RWPE1 (cell line): ENCODE measurements at regions not wholly inside any gene's neighbourhood (a gene's known extent, or its start where the extent isn't known, plus 50 kb on each side); places are given as distances from the start of the nearest gene placed in this dataset.

Source experiments
- CTCF ChIA-PET: fragments of 350-600 bp; sonication (Branson Sonifier 250); formaldehyde crosslinking; extraction: SDS; loops from one replicate; lab custom pipeline; 2021; lab: Yijun Ruan, JAX
- POLR2A ChIA-PET: fragments of 400-600 bp; formaldehyde crosslinking; extraction: SDS; loops from one replicate; lab custom pipeline; 2020; ENCODE audit warnings: antibody characterized with exemption; ENCODE audit not compliant: low non-redundant PET; lab: Yijun Ruan, JAX
- DNase-seq: peaks from one replicate; pipeline ENCODE4 v3.0.0; 2012; ENCODE audit warnings: low spot score
- H3K27ac ChIP-seq: fragments of 450-650 bp; 2 replicates; pipeline ENCODE4 v1.5.1; 2017
- CTCF ChIP-seq: fragments of 450-650 bp; conservative IDR thresholded peaks from 2 replicates; pipeline ENCODE4 v1.5.1; 2017; ENCODE audit warnings: low read depth, mild to moderate bottlenecking

- DNase-seq = no peak
- POLR2A ChIA-PET = no interaction called here
- CTCF ChIA-PET = interaction anchor here (0.5 to 0.7 kb wide), 4 partner anchors 81 to 608 kb away, joined by 3 to 4 read pairs (median 3); no protein-coding TSS in a partner anchor
- TF ChIP-seq CTCF = no peak
- no peak overlapping the region for H3K27ac ChIP-seq
Observed at GRCh38 chr4:114034189-114034588, 54.7 kb upstream of the ARSJ start.

DNA sequence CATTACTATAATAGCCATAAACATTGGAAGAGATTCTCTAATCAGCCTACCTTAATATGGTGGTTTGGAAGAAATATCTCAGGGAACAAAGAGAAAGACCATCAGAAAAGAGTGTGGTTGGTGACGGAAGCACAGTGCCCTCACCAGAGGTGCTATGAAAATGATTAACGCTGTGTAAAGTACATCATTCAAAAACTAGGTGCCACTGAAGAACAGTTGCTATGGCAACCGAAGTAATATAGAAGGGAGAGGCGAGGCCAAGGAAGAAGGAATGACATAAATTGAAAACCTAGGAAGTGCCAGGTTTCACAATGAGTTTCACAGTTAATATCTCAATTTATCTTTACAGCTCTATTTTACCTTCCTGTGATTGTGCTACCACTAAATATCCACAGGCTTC is 57.0 kb upstream of the ARSJ start:
- TF ChIP-seq CTCF = no peak
- ChIA-PET CTCF (no interaction called here), POLR2A (no interaction called here)
- H3K27ac ChIP-seq = no peak overlapping the region
- DNase-seq = no peak

- TF ChIP-seq CTCF = no peak
- no peak for DNase-seq
- H3K27ac ChIP-seq = no peak overlapping the region
- CTCF ChIA-PET = no interaction called here
- POLR2A ChIA-PET = no interaction called here
Observed at GRCh38 chr4:114036864-114037263, 57.4 kb upstream of the ARSJ start.

DNA sequence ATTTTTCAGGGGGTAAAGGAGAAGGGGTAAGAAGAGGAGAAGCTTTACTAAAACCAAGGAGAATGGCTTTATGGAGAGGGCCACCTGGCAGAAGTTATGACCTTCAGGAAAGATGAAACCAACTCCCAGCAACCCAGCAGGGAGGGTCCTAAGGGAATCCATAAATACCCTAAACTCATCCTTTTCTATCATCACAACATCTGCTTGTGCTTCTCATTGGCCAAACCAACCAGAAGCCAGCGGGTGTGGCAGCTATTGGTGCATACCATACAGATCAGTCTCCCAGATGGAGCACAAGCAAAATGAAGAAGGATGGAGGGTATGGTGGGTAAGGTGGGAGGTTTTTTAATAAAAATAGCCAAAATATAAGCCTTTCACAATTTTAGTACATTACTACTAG is 58.5 kb upstream of the ARSJ start:
- CTCF ChIA-PET = interaction anchor here (0.6 kb wide), 1 partner anchor 643 kb away, joined by 4 read pairs; no protein-coding TSS in a partner anchor

GRCh38 chr4:114038762-114039387 is 59.4 kb upstream of the ARSJ start:
- ChIA-PET POLR2A (no interaction called here), CTCF (no interaction called here)
- no peak for DNase-seq
- no peak for TF ChIP-seq CTCF
- H3K27ac ChIP-seq = no peak overlapping the region

More for the DNA sequence above, 58.5 kb upstream of the ARSJ start:
- POLR2A ChIA-PET = no interaction called here
- no peak overlapping the region for H3K27ac ChIP-seq
- no peak for DNase-seq
- no peak for TF ChIP-seq CTCF

GRCh38 chr4:114040319-114041116 is 61.1 kb upstream of the ARSJ start:
- POLR2A ChIA-PET = interaction anchor here (0.5 kb wide), 1 partner anchor 39 kb away, joined by 4 read pairs; no protein-coding TSS in a partner anchor
- no peak overlapping the region for H3K27ac ChIP-seq
- DNase-seq = no peak

More at GRCh38 chr4:114040319-114041116, 61.1 kb upstream of the ARSJ start:
- CTCF ChIA-PET = no interaction called here
- TF ChIP-seq CTCF = no peak
